Mucosa of rectum (tissue), 2 donors: ENCODE measurements at regions not wholly inside any gene's neighbourhood (a gene's known extent, or its start where the extent isn't known, plus 50 kb on each side); places are given as distances from the start of the nearest gene placed in this dataset.

Experiments
- H3K27ac ChIP-seq, 2 donors: one replicate each; pipeline ENCODE4 v1.7.0; 2013; ENCODE audit warnings: inconsistent platforms in 2 of 2, low read depth in 2 of 2, low read length in 2 of 2
- H3K27me3 ChIP-seq, 2 donors: one replicate each; pipeline ENCODE4 v1.7.0; 2013; ENCODE audit warnings: low read length in 2 of 2; ENCODE audit not compliant: control insufficient read depth in 2 of 2, insufficient read depth in 2 of 2
- H3K36me3 ChIP-seq, 2 donors: one replicate each; pipeline ENCODE4 v1.7.0; 2013; ENCODE audit warnings: low read length in 2 of 2; ENCODE audit not compliant: control insufficient read depth in 2 of 2, insufficient read depth in 2 of 2
- H3K4me1 ChIP-seq, 2 donors: one replicate each; pipeline ENCODE4 v1.7.0; 2013; ENCODE audit warnings: low read length in 2 of 2, mild to moderate bottlenecking in 1 of 2; ENCODE audit not compliant: control insufficient read depth in 2 of 2, insufficient read depth in 2 of 2
- H3K4me3 ChIP-seq, 2 donors: one replicate each; pipeline ENCODE4 v1.7.0; 2013; ENCODE audit warnings: low read length in 2 of 2
- H3K9ac ChIP-seq, 2 donors: one replicate each; pipeline ENCODE4 v1.7.0; 2013; ENCODE audit warnings: low read length in 2 of 2, low read depth in 1 of 2, mild to moderate bottlenecking in 1 of 2
- H3K9me3 ChIP-seq, 2 donors: one replicate each; pipeline ENCODE4 v1.7.0; 2013; ENCODE audit warnings: low read length in 2 of 2; ENCODE audit not compliant: control insufficient read depth in 2 of 2
- donor health status: healthy.
- donor health status: Normal muscosa, but diverticular disease.

DNA sequence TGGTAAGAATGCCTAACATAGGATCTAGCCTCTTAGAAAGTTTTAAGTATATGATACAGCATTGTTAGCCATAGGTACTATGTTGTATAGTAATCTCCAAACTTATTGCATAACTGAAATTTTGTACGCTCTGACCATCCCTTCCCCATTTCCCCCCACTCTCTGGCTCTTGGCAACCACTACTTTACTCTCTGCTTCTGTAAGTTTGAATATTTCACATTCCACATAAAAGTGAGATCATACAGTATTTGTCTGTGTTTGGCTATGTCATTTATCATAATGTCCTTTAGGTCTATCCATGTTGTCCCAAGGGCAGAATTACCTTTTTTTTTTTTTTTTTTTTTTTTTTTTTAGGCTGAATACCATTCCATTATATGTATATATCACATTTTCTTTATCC is 396.9 kb downstream of the DLEU7 start:
- Histone ChIP-seq H3K27ac (no peak overlapping the region), H3K36me3 (no peaks in the 10 kb centered on the region), H3K4me3 (no peak overlapping the region), H3K27me3 (no peaks in the 10 kb centered on the region), H3K4me1 (no peaks in the 10 kb centered on the region), H3K9me3 (no peaks in the 10 kb centered on the region), H3K9ac (no peak overlapping the region)

GRCh38 chr13:50448535-50448998 is 394.9 kb downstream of the DLEU7 start:
- Histone ChIP-seq H3K36me3 (no peaks in the 10 kb centered on the region), H3K27ac (no peak overlapping the region), H3K27me3 (no peaks in the 10 kb centered on the region), H3K4me1 (no peaks in the 10 kb centered on the region), H3K9me3 (no peaks in the 10 kb centered on the region), H3K9ac (no peak overlapping the region), H3K4me3 (no peak overlapping the region)

DNA sequence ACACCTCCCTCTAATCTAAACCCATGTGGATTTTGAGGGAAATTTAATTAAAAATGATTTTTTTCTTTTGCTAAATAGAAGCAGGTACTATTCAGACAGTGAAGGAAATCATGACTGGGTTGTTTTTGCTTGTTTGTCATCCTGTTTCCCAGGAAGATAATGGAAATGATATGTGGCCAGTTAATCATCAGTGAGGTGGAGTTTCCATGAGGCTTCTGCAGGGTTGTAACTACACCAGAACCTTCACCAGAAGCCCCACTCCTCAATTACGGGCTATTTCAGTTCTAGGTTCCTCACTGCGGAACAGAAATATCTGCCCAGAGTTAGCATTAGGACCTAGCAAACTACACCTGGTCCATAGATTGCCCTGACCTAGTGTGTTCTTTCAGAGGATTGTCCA is 394.0 kb downstream of the DLEU7 start:
- H3K9ac ChIP-seq, result no peak overlapping the region
- H3K27me3 ChIP-seq, result no peaks in the 10 kb centered on the region
- no peaks in the 10 kb centered on the region for H3K36me3 ChIP-seq
- H3K4me3 ChIP-seq, result no peak overlapping the region
- H3K27ac ChIP-seq, result no peak overlapping the region
- no peaks in the 10 kb centered on the region for H3K4me1 ChIP-seq
- no peaks in the 10 kb centered on the region for H3K9me3 ChIP-seq

- Histone ChIP-seq H3K36me3 (no peaks in the 10 kb centered on the region), H3K27me3 (no peaks in the 10 kb centered on the region), H3K27ac (no peak overlapping the region), H3K9me3 (no peaks in the 10 kb centered on the region), H3K4me1 (no peaks in the 10 kb centered on the region), H3K4me3 (no peak overlapping the region), H3K9ac (no peak overlapping the region)
Measured at GRCh38 chr13:50450279-50450678, 393.2 kb downstream of the DLEU7 start.

- Histone ChIP-seq H3K27ac (no peak overlapping the region), H3K4me1 (no peaks in the 10 kb centered on the region), H3K27me3 (no peaks in the 10 kb centered on the region), H3K4me3 (no peak overlapping the region), H3K9ac (no peak overlapping the region), H3K36me3 (no peaks in the 10 kb centered on the region), H3K9me3 (no peaks in the 10 kb centered on the region)
Measured at GRCh38 chr13:50451609-50452008, 391.9 kb downstream of the DLEU7 start.

- Histone ChIP-seq H3K27me3 (no peaks in the 10 kb centered on the region), H3K4me3 (no peak overlapping the region)
Measured at GRCh38 chr13:50452028-50452427, 391.5 kb downstream of the DLEU7 start.

GRCh38 chr13:50452756-50453155 is 390.7 kb downstream of the DLEU7 start:
- Histone ChIP-seq H3K9ac (no peak overlapping the region), H3K36me3 (no peaks in the 10 kb centered on the region), H3K9me3 (no peaks in the 10 kb centered on the region), H3K4me1 (no peaks in the 10 kb centered on the region), H3K27me3 (no peaks in the 10 kb centered on the region), H3K4me3 (no peak overlapping the region), H3K27ac (no peak overlapping the region)

More at GRCh38 chr13:50452028-50452427, 391.5 kb downstream of the DLEU7 start:
- no peak overlapping the region for H3K27ac ChIP-seq
- H3K4me1 ChIP-seq, result no peaks in the 10 kb centered on the region
- H3K9ac ChIP-seq, result no peak overlapping the region
- no peaks in the 10 kb centered on the region for H3K36me3 ChIP-seq
- no peaks in the 10 kb centered on the region for H3K9me3 ChIP-seq

DNA sequence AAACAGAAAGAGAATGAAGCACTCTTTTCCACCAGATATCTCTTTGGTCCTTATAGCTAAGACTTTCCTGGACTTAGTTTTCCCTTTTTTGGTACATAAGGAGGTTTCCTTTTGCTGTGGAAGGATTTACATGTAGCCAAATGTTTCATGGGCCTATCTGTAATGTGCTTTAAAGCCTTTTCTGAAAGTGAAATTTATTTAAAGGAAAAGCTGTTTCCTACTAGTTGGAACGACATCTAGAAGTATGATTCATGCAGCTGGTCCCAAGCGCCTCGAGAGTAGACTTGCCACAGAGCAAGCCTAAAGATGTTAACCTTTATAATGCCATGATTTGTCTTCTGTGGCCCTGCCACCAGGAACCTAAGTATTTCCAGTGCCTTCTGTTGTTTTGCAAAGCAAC is 390.3 kb downstream of the DLEU7 start:
- Histone ChIP-seq H3K27ac (no peak overlapping the region), H3K4me1 (no peaks in the 10 kb centered on the region), H3K9ac (no peak overlapping the region), H3K27me3 (no peaks in the 10 kb centered on the region), H3K9me3 (no peaks in the 10 kb centered on the region), H3K36me3 (no peaks in the 10 kb centered on the region), H3K4me3 (no peak overlapping the region)

- Histone ChIP-seq H3K4me1 (no peaks in the 10 kb centered on the region), H3K9ac (no peak overlapping the region), H3K4me3 (no peak overlapping the region), H3K27me3 (no peaks in the 10 kb centered on the region), H3K27ac (no peak overlapping the region), H3K9me3 (no peaks in the 10 kb centered on the region), H3K36me3 (no peaks in the 10 kb centered on the region)
Measured at GRCh38 chr13:50456111-50456510, 387.4 kb downstream of the DLEU7 start.

GRCh38 chr13:50457415-50458393 is 385.8 kb downstream of the DLEU7 start:
- Histone ChIP-seq H3K4me1 (no peaks in the 10 kb centered on the region), H3K36me3 (no peaks in the 10 kb centered on the region), H3K9me3 (no peaks in the 10 kb centered on the region), H3K27ac (no peak overlapping the region), H3K4me3 (no peak overlapping the region), H3K9ac (no peak overlapping the region), H3K27me3 (no peaks in the 10 kb centered on the region)
